ENCODE measurements at regions not wholly inside any gene's neighbourhood (a gene's known extent, or its start where the extent isn't known, plus 50 kb on each side); places are given as distances from the start of the nearest gene placed in this dataset.

- no peak for DNase-seq
These were observed 129.0 kb upstream of the CAMK1G start for GRCh38 chr1:209454340-209454994.

DNA sequence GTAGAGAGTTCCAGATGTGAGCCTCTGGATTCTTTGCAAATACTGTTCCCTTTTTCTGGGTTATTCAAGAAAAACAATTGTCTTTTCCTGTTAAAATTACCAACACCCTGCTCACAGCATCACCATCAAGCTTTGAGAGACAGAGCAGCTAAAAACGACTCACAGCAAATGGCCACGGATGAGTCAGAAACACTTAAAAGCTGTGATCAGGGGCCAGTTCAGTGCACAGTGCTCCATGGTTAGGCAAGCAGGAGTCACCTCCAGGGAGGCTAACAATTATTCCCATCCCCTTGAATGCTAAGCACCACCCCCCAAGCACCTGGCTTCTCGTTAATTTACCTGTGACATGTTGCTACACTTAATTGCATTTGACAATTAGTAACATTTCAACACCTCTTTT, 128.4 kb upstream of the CAMK1G start:
- DNase-seq, result no peak

DNA sequence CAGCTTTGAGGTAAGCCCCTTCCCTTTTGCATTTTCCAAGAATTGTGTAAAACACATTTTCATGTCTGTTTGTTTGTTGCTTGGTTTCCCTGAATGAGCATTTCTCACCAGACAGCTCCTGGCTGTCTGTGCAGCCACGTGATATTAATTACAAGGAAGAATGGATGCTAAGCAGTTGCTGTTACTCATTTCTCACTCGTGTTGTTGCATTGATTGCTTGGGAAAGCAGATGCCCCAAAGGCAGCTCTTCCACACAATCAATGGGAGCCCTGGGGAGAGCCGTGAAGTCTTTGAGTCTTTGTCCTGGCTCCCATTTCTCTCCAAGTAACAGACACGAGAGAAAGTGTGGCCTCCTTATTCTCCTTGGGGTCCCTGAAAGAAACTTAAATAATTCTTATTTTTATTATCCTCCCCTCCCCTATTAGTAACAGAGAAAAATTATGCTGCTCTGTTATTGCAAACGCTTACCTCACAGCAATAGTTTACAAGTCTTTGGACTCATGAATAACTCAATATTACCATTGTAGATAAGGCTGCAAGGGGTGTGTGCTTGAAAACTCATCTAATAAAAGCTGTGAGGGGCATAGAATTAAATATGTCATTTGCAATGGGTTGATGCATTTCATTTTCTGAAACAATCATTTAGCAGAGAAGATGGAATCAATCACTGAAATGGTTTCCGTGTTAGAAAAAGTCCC, 127.7 kb upstream of the CAMK1G start:
- DNase-seq, result no peak

DNA sequence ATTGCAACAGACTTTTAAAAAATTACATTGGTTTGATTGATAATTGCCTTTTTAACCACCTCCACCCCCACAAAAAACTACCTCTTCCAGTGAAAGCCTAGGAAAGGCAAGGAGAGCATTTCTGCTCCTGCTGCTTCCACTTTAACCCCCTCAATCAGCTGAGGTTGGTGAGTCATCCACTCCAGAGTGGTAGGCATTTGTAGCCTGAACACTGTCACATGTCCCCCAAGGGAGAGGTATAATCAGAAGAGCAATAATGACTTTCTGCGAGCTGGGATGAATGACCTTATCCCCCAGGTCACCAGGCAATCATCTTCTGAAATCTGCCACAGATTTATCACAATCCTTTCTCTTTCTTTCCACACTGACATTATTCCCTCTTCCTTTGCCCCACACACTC, 126.6 kb upstream of the CAMK1G start:
- DNase-seq, result no peak

DNA sequence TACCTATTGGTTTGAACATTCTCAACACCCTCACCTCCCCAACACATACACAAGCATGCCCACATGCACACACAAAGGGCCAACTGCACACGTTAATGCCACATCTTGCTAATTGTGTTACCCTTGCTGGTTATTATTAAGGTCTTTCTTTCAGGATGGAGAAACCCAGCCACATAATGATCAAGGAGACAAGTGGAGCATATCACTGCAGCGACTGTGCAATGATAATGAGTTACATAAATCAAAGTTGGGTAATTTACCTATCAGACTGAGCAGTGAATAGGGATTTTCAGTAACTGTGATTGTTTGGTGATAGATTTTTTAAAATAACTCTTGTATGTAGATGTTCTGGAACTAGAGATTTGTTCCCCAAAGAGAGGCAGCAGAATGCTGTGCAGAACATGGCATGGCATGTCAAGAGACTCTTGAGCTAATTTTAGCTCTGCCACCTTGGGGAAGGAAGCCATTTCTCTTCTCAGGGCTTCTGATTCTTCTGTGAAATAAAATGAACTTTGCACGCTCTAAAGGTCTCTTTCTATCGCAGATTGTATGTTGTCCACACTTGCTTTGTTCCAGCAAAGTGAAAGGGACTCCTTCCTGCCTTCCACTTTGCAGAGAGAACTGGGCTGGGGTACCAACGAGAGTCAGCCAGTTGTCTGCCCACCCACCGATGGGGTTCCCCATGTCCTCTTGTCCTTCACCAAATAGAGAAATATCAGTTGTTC, 126.0 kb upstream of the CAMK1G start:
- DNase-seq, result no peak

DNA sequence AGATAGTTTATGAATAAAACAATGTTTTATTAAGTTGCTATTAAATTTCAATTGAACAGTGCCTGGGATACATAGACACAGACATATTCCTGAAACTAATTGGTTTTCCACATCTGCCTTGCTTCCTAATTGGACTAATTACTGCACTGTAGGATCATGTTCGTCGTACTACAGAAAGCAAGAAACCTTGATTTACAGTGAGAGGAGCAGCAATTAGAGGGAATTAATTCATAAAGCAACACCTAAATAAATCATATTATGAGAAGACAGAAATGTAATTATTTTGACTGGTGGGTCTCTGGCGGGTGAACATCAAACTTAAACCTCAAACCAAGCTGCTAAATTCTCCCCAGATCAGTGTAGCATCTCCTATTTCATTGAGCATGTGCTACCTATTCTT, 124.6 kb upstream of the CAMK1G start:
- DNase-seq, result no peak

DNA sequence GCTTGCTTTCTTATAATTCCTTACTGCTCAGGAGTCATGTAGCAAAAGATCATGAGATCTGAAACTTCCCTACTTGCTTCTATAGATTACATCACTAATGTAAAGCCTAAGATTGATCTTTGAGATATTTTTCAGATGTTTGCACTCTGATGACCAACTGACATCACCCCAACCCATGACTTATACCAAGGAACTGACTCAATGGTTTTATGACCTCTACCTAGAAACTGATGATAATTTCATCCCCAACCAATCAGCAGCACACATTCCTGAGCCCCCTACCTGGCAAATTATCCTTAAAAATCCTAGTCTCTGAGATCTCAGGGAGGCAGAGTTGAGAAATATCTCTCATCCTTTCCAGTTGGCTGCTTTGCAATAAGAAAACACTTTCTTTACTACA, 122.3 kb upstream of the CAMK1G start:
- no peak for DNase-seq

- no peak for DNase-seq
These were observed 121.1 kb upstream of the CAMK1G start for GRCh38 chr1:209462433-209462832.

GRCh38 chr1:209463441-209463840, 120.1 kb upstream of the CAMK1G start:
- no peak for DNase-seq

DNA sequence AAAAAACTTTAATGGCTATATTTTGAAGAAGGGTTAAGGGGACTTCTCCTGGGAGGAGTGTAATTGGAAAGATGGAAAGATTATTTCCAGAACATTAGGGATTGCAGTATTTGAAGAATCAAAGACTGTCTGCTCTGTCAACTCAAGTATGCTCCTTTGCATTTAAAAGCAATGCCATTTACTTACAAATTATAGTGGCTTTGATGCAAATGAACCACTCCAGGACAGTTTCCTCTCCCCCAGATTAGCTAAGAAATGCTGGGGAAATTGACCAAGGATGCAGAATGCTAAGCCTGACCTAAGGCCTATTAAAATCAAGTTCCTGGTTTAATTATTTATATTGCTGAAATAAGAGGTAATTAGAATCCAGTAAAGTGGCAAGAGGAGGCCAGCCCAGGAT, 110.5 kb upstream of the CAMK1G start:
- DNase-seq, result no peak

- DNase-seq, result no peak
These were observed 103.2 kb upstream of the CAMK1G start for GRCh38 chr1:209480345-209480744.

- DNase-seq, result no peak
These were observed 99.8 kb upstream of the CAMK1G start for GRCh38 chr1:209483691-209484090.

GRCh38 chr1:209484429-209484828, 99.1 kb upstream of the CAMK1G start:
- no peak for DNase-seq

GRCh38 chr1:209485167-209485566, 98.3 kb upstream of the CAMK1G start:
- no peak for DNase-seq

GRCh38 chr1:209485751-209486150, 97.8 kb upstream of the CAMK1G start:
- no peak for DNase-seq

DNA sequence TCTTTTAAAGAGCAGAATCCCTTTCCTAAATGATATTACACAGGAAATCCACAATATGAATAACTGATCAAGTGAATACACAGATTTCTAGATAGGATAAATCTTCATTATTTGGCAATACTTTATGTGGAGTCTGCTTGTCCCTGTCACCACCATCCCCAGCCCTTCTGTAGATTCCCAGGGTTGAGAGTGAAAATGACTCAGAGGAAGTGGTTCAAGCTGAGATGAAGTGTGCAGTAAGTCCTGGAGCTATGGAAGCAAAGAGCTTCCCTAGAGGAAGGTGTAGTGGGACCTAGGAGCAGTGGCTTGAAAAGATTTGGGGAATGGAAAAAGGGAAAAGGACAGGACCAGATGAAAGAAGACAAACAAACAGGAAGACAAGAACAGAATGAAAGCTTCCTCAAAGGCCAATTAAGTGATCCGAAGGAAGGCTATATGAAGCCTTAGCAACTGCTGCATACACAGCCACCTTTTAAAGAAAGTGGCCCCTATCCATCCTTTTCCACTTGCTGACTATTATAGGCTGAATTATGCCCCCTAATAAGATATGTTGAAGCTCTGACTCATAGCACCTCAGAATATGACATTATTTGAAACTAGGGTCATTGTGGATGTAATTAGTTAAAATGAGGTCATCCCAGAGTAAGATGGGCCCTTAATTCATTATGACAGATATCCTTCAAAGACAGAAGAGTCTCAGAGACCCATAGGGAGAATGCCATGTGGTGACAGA, 96.5 kb upstream of the CAMK1G start:
- DNase-seq, result no peak

DNA sequence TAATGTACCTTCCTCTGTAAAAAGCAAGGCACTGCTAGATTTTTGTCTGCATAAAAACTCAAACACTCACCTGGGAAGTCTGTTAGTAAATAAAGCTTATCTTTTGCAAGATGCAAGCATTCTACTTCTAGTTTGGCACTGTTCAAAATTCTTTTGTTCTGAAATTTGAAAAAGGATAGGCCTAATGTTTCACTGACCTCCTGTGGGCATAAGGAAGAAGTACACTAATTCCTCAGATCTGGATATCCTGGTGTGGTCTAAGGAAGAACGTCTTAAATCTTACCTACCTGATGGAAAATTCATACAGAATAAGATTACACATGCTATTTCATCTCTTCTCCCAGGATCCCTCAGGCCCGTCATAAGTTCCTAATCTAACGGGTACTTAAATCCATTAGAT, 93.5 kb upstream of the CAMK1G start:
- no peak for DNase-seq

- DNase-seq, result no peak
These were observed 92.5 kb upstream of the CAMK1G start for GRCh38 chr1:209491031-209491430.

DNA sequence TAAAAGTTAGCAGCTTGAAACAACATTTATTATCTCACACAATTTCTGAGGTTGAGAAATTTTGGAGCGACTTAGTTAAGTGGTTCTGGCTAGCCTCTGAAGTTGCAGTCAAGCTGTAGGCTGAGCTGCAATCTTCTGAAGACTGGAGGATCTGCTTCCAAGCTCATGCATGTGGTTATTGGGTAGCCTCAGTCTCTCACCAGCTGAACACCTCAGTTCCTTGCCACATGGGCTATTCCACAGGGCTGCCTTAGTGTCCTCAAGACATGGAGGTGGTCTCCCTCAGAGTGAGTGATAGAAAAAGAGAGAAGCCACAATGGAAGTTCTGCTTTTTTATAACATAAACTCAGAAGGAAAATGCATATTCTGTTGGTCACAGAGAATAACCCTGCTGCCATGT, 92.0 kb upstream of the CAMK1G start:
- DNase-seq, result no peak

DNA sequence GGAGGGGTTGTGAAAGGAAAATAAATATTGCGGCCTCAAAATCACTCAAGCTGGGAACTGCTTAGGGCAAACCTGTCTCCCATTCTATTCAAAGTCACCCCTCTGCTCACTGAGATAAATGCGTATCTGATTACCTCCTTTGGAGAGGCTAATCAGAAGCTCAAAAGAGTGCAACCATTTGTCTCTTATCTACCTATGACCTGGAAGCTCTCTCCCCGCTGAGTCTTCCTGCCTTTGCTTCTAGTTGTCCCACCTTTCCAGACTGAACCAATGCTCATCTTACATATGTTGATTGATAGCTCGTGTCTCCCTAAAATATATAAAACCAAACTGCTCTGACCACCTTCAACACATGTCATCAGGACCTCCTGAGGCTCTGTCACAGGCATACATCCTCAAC, 91.6 kb upstream of the CAMK1G start:
- no peak for DNase-seq

- no peak for DNase-seq
These were observed 90.0 kb upstream of the CAMK1G start for GRCh38 chr1:209493559-209493958.

GRCh38 chr1:209497729-209498128, 85.8 kb upstream of the CAMK1G start:
- no peak for DNase-seq

GRCh38 chr1:209500993-209501392, 82.5 kb upstream of the CAMK1G start:
- no peak for DNase-seq

DNA sequence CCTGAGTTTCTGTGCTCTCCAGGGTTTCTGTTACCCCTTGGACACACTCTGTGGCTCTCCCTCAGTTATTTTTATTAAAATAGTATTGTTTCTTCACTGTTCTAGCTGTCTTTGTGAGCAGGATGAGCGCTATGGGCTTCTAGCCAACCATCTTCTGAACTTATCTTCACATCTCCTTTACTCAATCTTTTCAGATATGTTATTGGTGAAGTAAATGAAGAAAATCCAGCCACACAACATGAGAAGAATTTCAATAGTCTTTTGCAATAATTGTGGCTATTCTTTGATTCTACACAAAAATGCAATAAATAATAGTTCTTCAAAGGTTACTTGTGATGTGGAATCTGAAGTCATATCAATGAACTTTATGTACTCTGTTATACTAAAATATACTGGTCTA, 80.3 kb upstream of the CAMK1G start:
- no peak for DNase-seq
